ENCODE measurements at regions not wholly inside any gene's neighbourhood (a gene's known extent, or its start where the extent isn't known, plus 50 kb on each side); places are given as distances from the start of the nearest gene placed in this dataset.

GRCh38 chr5:8362495-8362894 lies 493.5 kb downstream of the MTRR start:
- Histone ChIP-seq H3K9ac (no peak overlapping the region), H3K36me3 (ENCODE audit: insufficient read depth) (no peaks in the 10 kb centered on the region), H3K4me2 (no peak overlapping the region), H3K79me2 (ENCODE audit: insufficient read depth, low read depth) (no peaks in the 10 kb centered on the region), H2AFZ (ENCODE audit: low read depth) (no peak overlapping the region), H3K4me3 (IDR thresholded peaks at IDR 0.05; ENCODE audit: insufficient read depth, low read depth, low read length) (no peak overlapping the region), H3K4me1 (ENCODE audit: low read depth, poor library complexity, severe bottlenecking) (no peaks in the 10 kb centered on the region), H3K27ac (no peak overlapping the region), H3K27me3 (ENCODE audit: insufficient read depth, low read depth) (no peaks in the 10 kb centered on the region), H4K20me1 (ENCODE audit: insufficient read depth) (no peaks in the 10 kb centered on the region)
- no peak for TF ChIP-seq CTCF (conservative IDR thresholded peaks at IDR 0.05; ENCODE audit: low read depth, low read length)

GRCh38 chr5:8363138-8363537 lies 494.2 kb downstream of the MTRR start:
- no peaks in the 10 kb centered on the region for H3K27me3 ChIP-seq (ENCODE audit: insufficient read depth, low read depth)
- H3K4me3 ChIP-seq (IDR thresholded peaks at IDR 0.05; ENCODE audit: insufficient read depth, low read depth, low read length) = no peak overlapping the region
- no peak overlapping the region for H3K4me2 ChIP-seq
- no peaks in the 10 kb centered on the region for H3K4me1 ChIP-seq (ENCODE audit: low read depth, poor library complexity, severe bottlenecking)
- no peaks in the 10 kb centered on the region for H3K79me2 ChIP-seq (ENCODE audit: insufficient read depth, low read depth)
- no peaks in the 10 kb centered on the region for H4K20me1 ChIP-seq (ENCODE audit: insufficient read depth)
- no peak for TF ChIP-seq CTCF (conservative IDR thresholded peaks at IDR 0.05; ENCODE audit: low read depth, low read length)
- no peak overlapping the region for H2AFZ ChIP-seq (ENCODE audit: low read depth)
- H3K27ac ChIP-seq = no peak overlapping the region
- H3K36me3 ChIP-seq (ENCODE audit: insufficient read depth) = no peaks in the 10 kb centered on the region
- H3K9ac ChIP-seq = no peak overlapping the region

GRCh38 chr5:8366266-8366665 lies 497.3 kb downstream of the MTRR start:
- H3K4me3 ChIP-seq (IDR thresholded peaks at IDR 0.05; ENCODE audit: insufficient read depth, low read depth, low read length) = no peak overlapping the region
- no peaks in the 10 kb centered on the region; the same call in 1 of the 2 replicates for H3K36me3 ChIP-seq (ENCODE audit: insufficient read depth)
- H3K9ac ChIP-seq = no peak overlapping the region
- H4K20me1 ChIP-seq (ENCODE audit: insufficient read depth) = no peaks in the 10 kb centered on the region
- H3K27ac ChIP-seq = no peak overlapping the region
- no peaks in the 10 kb centered on the region for H3K27me3 ChIP-seq (ENCODE audit: insufficient read depth, low read depth)
- no peak overlapping the region for H2AFZ ChIP-seq (ENCODE audit: low read depth)
- no peaks in the 10 kb centered on the region for H3K4me1 ChIP-seq (ENCODE audit: low read depth, poor library complexity, severe bottlenecking)
- no peak overlapping the region for H3K4me2 ChIP-seq
- no peaks in the 10 kb centered on the region for H3K79me2 ChIP-seq (ENCODE audit: insufficient read depth, low read depth)
- TF ChIP-seq CTCF (conservative IDR thresholded peaks at IDR 0.05; ENCODE audit: low read depth, low read length) = no peak

- Histone ChIP-seq H3K4me1 (ENCODE audit: low read depth, poor library complexity, severe bottlenecking) (peaks cover 5% of the 10 kb centered on the region), H3K36me3 (ENCODE audit: insufficient read depth) (no peaks in the 10 kb centered on the region), H2AFZ (ENCODE audit: low read depth) (no peak overlapping the region), H4K20me1 (ENCODE audit: insufficient read depth) (no peaks in the 10 kb centered on the region), H3K79me2 (ENCODE audit: insufficient read depth, low read depth) (no peaks in the 10 kb centered on the region), H3K4me3 (IDR thresholded peaks at IDR 0.05; ENCODE audit: insufficient read depth, low read depth, low read length) (no peak overlapping the region), H3K27me3 (ENCODE audit: insufficient read depth, low read depth) (peaks cover 7% of the 10 kb centered on the region; the same call in 1 of the 2 replicates), H3K4me2 (no peak overlapping the region), H3K27ac (no peak overlapping the region), H3K9ac (no peak overlapping the region)
- no peak for TF ChIP-seq CTCF (conservative IDR thresholded peaks at IDR 0.05; ENCODE audit: low read depth, low read length)
Measured at GRCh38 chr5:8376478-8376877, 507.5 kb downstream of the MTRR start.

Measured in KMS-11 (cell line).